GM12892 (cell line): ENCODE measurements at regions not wholly inside any gene's neighbourhood (a gene's known extent, or its start where the extent isn't known, plus 50 kb on each side); places are given as distances from the start of the nearest gene placed in this dataset.

Experiments used
- POLR2A ChIP-seq: IDR thresholded peaks from 2 replicates; pipeline ENCODE4 v1.6.1; 2011; ENCODE audit warnings: low read depth, low read length, control low read depth
- POLR2AphosphoS5 ChIP-seq: IDR thresholded peaks from 2 replicates; pipeline ENCODE4 v1.6.1; 2011; ENCODE audit warnings: low read depth, low read length, control low read depth
- TAF1 ChIP-seq: IDR thresholded peaks from 2 replicates; pipeline ENCODE4 v1.6.1; 2011; ENCODE audit warnings: low read depth, mild to moderate bottlenecking, control low read depth, low read length, borderline replicate concordance

- TF ChIP-seq POLR2A, result no peak
- no peak for TF ChIP-seq TAF1
- TF ChIP-seq POLR2AphosphoS5, result no peak
Measured at GRCh38 chr2:84088656-84089055, 370.4 kb downstream of the SUCLG1 start.
